ENCODE measurements at regions not wholly inside any gene's neighbourhood (a gene's known extent, or its start where the extent isn't known, plus 50 kb on each side); places are given as distances from the start of the nearest gene placed in this dataset.

GRCh38 chr5:84637662-84638375 is 253.1 kb upstream of the EDIL3 start:
- Histone ChIP-seq H3K79me2 (ENCODE audit: insufficient read depth, low read depth) (no peaks in the 10 kb centered on the region), H2AFZ (ENCODE audit: low read depth) (no peak overlapping the region), H3K9ac (no peak overlapping the region), H4K20me1 (ENCODE audit: insufficient read depth) (no peaks in the 10 kb centered on the region), H3K4me1 (ENCODE audit: low read depth, poor library complexity, severe bottlenecking) (no peaks in the 10 kb centered on the region), H3K4me3 (IDR thresholded peaks at IDR 0.05; ENCODE audit: insufficient read depth, low read depth, low read length) (no peak overlapping the region), H3K36me3 (ENCODE audit: insufficient read depth) (no peaks in the 10 kb centered on the region), H3K27ac (no peak overlapping the region), H3K27me3 (ENCODE audit: insufficient read depth, low read depth) (no peaks in the 10 kb centered on the region), H3K4me2 (no peak overlapping the region)
- TF ChIP-seq CTCF (conservative IDR thresholded peaks at IDR 0.05; ENCODE audit: low read depth, low read length): no peak

GRCh38 chr5:84635235-84636055 is 250.8 kb upstream of the EDIL3 start:
- Histone ChIP-seq H3K27ac (no peak overlapping the region), H2AFZ (ENCODE audit: low read depth) (no peak overlapping the region; the same call in 1 of the 2 replicates), H4K20me1 (ENCODE audit: insufficient read depth) (no peaks in the 10 kb centered on the region), H3K4me3 (IDR thresholded peaks at IDR 0.05; ENCODE audit: insufficient read depth, low read depth, low read length) (no peak overlapping the region), H3K4me2 (no peak overlapping the region), H3K36me3 (ENCODE audit: insufficient read depth) (no peaks in the 10 kb centered on the region), H3K79me2 (ENCODE audit: insufficient read depth, low read depth) (no peaks in the 10 kb centered on the region), H3K9ac (no peak overlapping the region), H3K27me3 (ENCODE audit: insufficient read depth, low read depth) (no peaks in the 10 kb centered on the region), H3K4me1 (ENCODE audit: low read depth, poor library complexity, severe bottlenecking) (no peaks in the 10 kb centered on the region)
- TF ChIP-seq CTCF (conservative IDR thresholded peaks at IDR 0.05; ENCODE audit: low read depth, low read length): no peak

- H3K4me1 ChIP-seq (ENCODE audit: low read depth, poor library complexity, severe bottlenecking): no peaks in the 10 kb centered on the region
- no peak overlapping the region for H3K9ac ChIP-seq
- no peak overlapping the region for H3K4me3 ChIP-seq (IDR thresholded peaks at IDR 0.05; ENCODE audit: insufficient read depth, low read depth, low read length)
- H3K36me3 ChIP-seq (ENCODE audit: insufficient read depth): no peaks in the 10 kb centered on the region
- H2AFZ ChIP-seq (ENCODE audit: low read depth): no peak overlapping the region
- H3K4me2 ChIP-seq: no peak overlapping the region
- H4K20me1 ChIP-seq (ENCODE audit: insufficient read depth): no peaks in the 10 kb centered on the region
- no peaks in the 10 kb centered on the region for H3K27me3 ChIP-seq (ENCODE audit: insufficient read depth, low read depth)
- H3K79me2 ChIP-seq (ENCODE audit: insufficient read depth, low read depth): no peaks in the 10 kb centered on the region
- TF ChIP-seq CTCF (conservative IDR thresholded peaks at IDR 0.05; ENCODE audit: low read depth, low read length): no peak
- H3K27ac ChIP-seq: no peak overlapping the region
Measured at GRCh38 chr5:84634256-84634655, 249.6 kb upstream of the EDIL3 start.

GRCh38 chr5:84632418-84632817 is 247.7 kb upstream of the EDIL3 start:
- no peak overlapping the region for H3K4me2 ChIP-seq
- H3K4me1 ChIP-seq (ENCODE audit: low read depth, poor library complexity, severe bottlenecking): no peaks in the 10 kb centered on the region
- no peak overlapping the region for H3K9ac ChIP-seq
- no peak overlapping the region for H3K4me3 ChIP-seq (IDR thresholded peaks at IDR 0.05; ENCODE audit: insufficient read depth, low read depth, low read length)
- no peaks in the 10 kb centered on the region for H3K36me3 ChIP-seq (ENCODE audit: insufficient read depth)
- H2AFZ ChIP-seq (ENCODE audit: low read depth): no peak overlapping the region
- H3K27ac ChIP-seq: no peak overlapping the region
- H3K79me2 ChIP-seq (ENCODE audit: insufficient read depth, low read depth): no peaks in the 10 kb centered on the region
- H4K20me1 ChIP-seq (ENCODE audit: insufficient read depth): no peaks in the 10 kb centered on the region
- no peaks in the 10 kb centered on the region for H3K27me3 ChIP-seq (ENCODE audit: insufficient read depth, low read depth)
- TF ChIP-seq CTCF (conservative IDR thresholded peaks at IDR 0.05; ENCODE audit: low read depth, low read length): no peak
